Breast epithelium (tissue), 4 donors: ENCODE measurements at regions not wholly inside any gene's neighbourhood (a gene's known extent, or its start where the extent isn't known, plus 50 kb on each side); places are given as distances from the start of the nearest gene placed in this dataset.

ENCODE experiments used
- DNase-seq, 2 donors: peaks; one replicate each; pipeline ENCODE4 v3.0.0-alpha.2; 2019; ENCODE audit warnings: low spot score in 2 of 2
- H3K27ac ChIP-seq, 2 donors: fragments of 200-600 bp; sonication (generic) in 1 of 2; one replicate each; pipeline ENCODE4 v1.5.1; 2016 to 2019; ENCODE audit warnings: mild to moderate bottlenecking in 1 of 2
- H3K27me3 ChIP-seq, 2 donors: fragments of 200-600 bp; sonication (generic) in 1 of 2; one replicate each; pipeline versions ENCODE4 v1.5.1 to v1.6.0; 2017 to 2019; ENCODE audit warnings: control low read depth in 1 of 2, mild to moderate bottlenecking in 1 of 2
- H3K36me3 ChIP-seq: fragments of 200-600 bp; one replicate; pipeline ENCODE4 v1.5.1; 2019
- H3K4me1 ChIP-seq, 2 donors: fragments of 200-600 bp; sonication (generic); one replicate each; pipeline ENCODE4 v1.5.1; 2016 to 2019; ENCODE audit warnings: control low read depth in 1 of 2
- H3K4me3 ChIP-seq, 3 donors: fragments of 200-600 bp; sonication (generic); 1 replicate in 2 of 3; 2 replicates in 1 of 3; pipeline ENCODE4 v1.5.1; 2016 to 2019; ENCODE audit warnings: mild to moderate bottlenecking in 3 of 3, moderate library complexity in 2 of 3
- H3K9me3 ChIP-seq, 2 donors: fragments of 200-600 bp; sonication (generic) in 1 of 2; one replicate each; pipeline ENCODE4 v1.5.1; 2016 to 2019; ENCODE audit warnings: control low read depth in 1 of 2
- POLR2A ChIP-seq: fragments of 450-650 bp; IDR thresholded peaks from one replicate; pipeline ENCODE4 v1.6.1; 2016; ENCODE audit warnings: antibody characterized with exemption, mild to moderate bottlenecking, moderate library complexity
- POLR2AphosphoS5 ChIP-seq, 3 donors: sonication (generic); formaldehyde crosslinking; IDR thresholded peaks; one replicate each; pipeline ENCODE4 v1.6.1; 2017; ENCODE audit warnings: antibody characterized with exemption in 3 of 3
- intact Hi-C: fragments of 100-400 bp; cut with DNase I; formaldehyde crosslinking; loops from one replicate; pipeline ENCODE4 v1.15.1; 2023; ENCODE audit warnings: low total_unique reads
- TF ChIP-seq, protein P1 (sequence below), 3 donors: fragments of 450-650 bp; IDR thresholded peaks; one replicate each; pipeline ENCODE4 v1.5.1; 2016 to 2017; ENCODE audit warnings: antibody characterized with exemption in 3 of 3, mild to moderate bottlenecking in 3 of 3, moderate library complexity in 3 of 3

DNA sequence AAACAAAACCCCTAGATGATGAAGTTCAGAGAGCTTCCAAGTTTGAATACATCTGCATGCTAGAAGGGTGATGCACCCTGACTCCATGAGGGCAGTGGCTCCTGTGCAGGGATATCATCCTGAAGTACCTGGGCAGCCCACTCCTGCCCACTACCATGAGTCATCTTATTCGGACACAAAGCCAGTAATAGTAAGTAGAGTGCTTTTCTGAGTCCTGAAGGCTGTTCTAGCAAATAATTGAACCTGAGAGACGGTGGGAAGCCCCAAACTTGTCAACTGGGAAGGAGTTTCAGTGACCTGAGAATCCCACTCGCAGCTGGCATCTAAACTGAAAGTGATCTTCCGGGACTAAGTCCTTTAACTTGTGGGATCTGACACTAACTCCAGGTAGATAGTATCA is 152.9 kb upstream of the COL21A1 start:
- intact Hi-C loops, result no loop called here
- Histone ChIP-seq H3K27me3 (no peaks in the 10 kb centered on the region), H3K4me3 (no peak overlapping the region), H3K36me3 (no peaks in the 10 kb centered on the region), H3K4me1 (no peaks in the 10 kb centered on the region), H3K27ac (no peak overlapping the region), H3K9me3 (peaks cover 0 to 4% of the 10 kb centered on the region in 2 donors)
- no peak for DNase-seq
- TF ChIP-seq, protein P1, sequence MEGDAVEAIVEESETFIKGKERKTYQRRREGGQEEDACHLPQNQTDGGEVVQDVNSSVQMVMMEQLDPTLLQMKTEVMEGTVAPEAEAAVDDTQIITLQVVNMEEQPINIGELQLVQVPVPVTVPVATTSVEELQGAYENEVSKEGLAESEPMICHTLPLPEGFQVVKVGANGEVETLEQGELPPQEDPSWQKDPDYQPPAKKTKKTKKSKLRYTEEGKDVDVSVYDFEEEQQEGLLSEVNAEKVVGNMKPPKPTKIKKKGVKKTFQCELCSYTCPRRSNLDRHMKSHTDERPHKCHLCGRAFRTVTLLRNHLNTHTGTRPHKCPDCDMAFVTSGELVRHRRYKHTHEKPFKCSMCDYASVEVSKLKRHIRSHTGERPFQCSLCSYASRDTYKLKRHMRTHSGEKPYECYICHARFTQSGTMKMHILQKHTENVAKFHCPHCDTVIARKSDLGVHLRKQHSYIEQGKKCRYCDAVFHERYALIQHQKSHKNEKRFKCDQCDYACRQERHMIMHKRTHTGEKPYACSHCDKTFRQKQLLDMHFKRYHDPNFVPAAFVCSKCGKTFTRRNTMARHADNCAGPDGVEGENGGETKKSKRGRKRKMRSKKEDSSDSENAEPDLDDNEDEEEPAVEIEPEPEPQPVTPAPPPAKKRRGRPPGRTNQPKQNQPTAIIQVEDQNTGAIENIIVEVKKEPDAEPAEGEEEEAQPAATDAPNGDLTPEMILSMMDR (IDR thresholded peaks at IDR 0.05), result no peak
- TF ChIP-seq POLR2AphosphoS5 (IDR thresholded peaks at IDR 0.05) (no peak), POLR2A (no peak)

DNA sequence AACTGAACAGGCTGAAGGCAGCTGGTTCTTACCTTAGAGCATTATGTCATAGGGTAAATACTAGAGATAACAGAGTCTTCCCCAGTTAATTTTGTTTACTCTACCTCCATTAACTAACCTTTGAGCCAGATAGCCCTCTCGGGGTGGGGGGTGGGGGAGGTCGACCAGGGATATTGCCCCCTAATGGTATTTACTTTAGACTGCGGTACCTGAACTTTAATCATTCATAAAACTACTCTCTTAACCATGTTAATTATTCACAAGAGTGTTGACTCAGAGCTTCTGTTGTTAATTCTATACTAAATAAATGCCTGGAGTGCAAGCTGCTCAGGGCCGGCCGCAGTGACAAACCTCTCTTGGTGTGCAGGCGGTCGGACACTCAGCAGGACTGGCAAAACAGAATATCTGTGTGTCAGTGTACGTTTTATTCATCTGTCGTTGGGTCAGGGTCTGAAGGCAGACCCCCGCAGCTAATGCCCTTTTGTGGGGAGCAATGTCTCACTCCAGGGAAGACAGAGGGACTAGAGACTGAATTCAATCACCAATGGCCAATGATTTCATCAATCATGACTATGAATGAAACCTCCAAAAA is 152.4 kb upstream of the COL21A1 start:
- Histone ChIP-seq H3K27ac (no peak overlapping the region), H3K9me3 (peaks cover 0 to 4% of the 10 kb centered on the region in 2 donors)

DNA sequence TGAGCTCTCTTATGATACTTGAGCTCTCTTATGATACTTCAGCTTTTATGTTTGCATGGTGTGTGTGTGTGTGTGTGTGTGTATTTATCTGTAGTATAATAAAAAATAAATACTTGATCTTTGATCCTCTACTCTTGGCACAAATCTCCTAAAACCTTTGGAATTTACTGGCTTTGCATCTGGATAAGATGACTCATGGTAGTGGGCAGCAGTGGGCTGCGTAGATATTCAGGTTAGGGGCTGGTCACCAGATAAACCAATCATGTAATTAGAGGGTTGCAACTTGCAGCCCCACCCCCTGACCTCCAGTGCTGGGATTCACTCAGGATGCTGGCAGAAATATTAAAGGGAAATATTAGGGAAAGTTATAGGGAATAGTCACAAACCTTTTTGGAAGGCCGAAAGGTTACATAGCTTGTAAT is 151.9 kb upstream of the COL21A1 start:
- TF ChIP-seq POLR2AphosphoS5 (IDR thresholded peaks at IDR 0.05) (no peak), POLR2A (no peak)
- TF ChIP-seq, protein P1 (IDR thresholded peaks at IDR 0.05), result no peak
- no peak overlapping the region for H3K4me3 ChIP-seq

More for the DNA sequence above, 152.4 kb upstream of the COL21A1 start:
- H3K4me1 ChIP-seq, result no peaks in the 10 kb centered on the region
- H3K4me3 ChIP-seq, result no peak overlapping the region
- DNase-seq, result no peak
- TF ChIP-seq, protein P1 (IDR thresholded peaks at IDR 0.05), result no peak
- TF ChIP-seq POLR2AphosphoS5 (IDR thresholded peaks at IDR 0.05), result no peak
- no peak for TF ChIP-seq POLR2A
- intact Hi-C loops, result no loop called here
- no peaks in the 10 kb centered on the region for H3K27me3 ChIP-seq
- no peaks in the 10 kb centered on the region for H3K36me3 ChIP-seq

GRCh38 chr6:56396435-56396834 is 149.1 kb upstream of the COL21A1 start:
- no peaks in the 10 kb centered on the region for H3K36me3 ChIP-seq
- H3K4me1 ChIP-seq, result no peaks in the 10 kb centered on the region
- no peak overlapping the region for H3K4me3 ChIP-seq
- TF ChIP-seq, protein P1 (IDR thresholded peaks at IDR 0.05), result no peak
- TF ChIP-seq POLR2AphosphoS5 (IDR thresholded peaks at IDR 0.05) (no peak), POLR2A (no peak)
- H3K27ac ChIP-seq, result no peak overlapping the region
- no peaks in the 10 kb centered on the region for H3K27me3 ChIP-seq
- DNase-seq, result no peak
- H3K9me3 ChIP-seq, result no peaks in the 10 kb centered on the region
- intact Hi-C loops, result no loop called here

More for the DNA sequence above, 151.9 kb upstream of the COL21A1 start:
- Histone ChIP-seq H3K27ac (no peak overlapping the region), H3K4me1 (no peaks in the 10 kb centered on the region), H3K36me3 (no peaks in the 10 kb centered on the region), H3K27me3 (no peaks in the 10 kb centered on the region), H3K9me3 (peaks cover 0 to 4% of the 10 kb centered on the region in 2 donors)
- intact Hi-C loops, result no loop called here
- DNase-seq, result no peak

GRCh38 chr6:56393615-56394612 is 146.5 kb upstream of the COL21A1 start:
- Histone ChIP-seq H3K27ac (no peak overlapping the region), H3K4me1 (no peaks in the 10 kb centered on the region), H3K4me3 (no peak overlapping the region), H3K27me3 (no peaks in the 10 kb centered on the region), H3K36me3 (no peaks in the 10 kb centered on the region), H3K9me3 (no peaks in the 10 kb centered on the region)
- intact Hi-C loops, result no loop called here
- TF ChIP-seq, protein P1 (IDR thresholded peaks at IDR 0.05), result no peak
- TF ChIP-seq POLR2A, result no peak
- TF ChIP-seq POLR2AphosphoS5 (IDR thresholded peaks at IDR 0.05), result no peak
- DNase-seq, result no peak
